ENCODE measurements at regions not wholly inside any gene's neighbourhood (a gene's known extent, or its start where the extent isn't known, plus 50 kb on each side); places are given as distances from the start of the nearest gene placed in this dataset.

- Histone ChIP-seq H3K36me3 (no peaks in the 10 kb centered on the region), H3K27me3 (no peaks in the 10 kb centered on the region), H3K4me1 (peaks cover 0 to 6% (median 0%) of the 10 kb centered on the region in 3 donors), H3K4me3 (no peak overlapping the region), H3K27ac (no peak overlapping the region), H3K9me3 (no peaks in the 10 kb centered on the region)
- 79 to 80% methylated on average over 3 to 4 of the region's 4 CpGs for WGBS, 2 donors
- TF ChIP-seq CTCF (IDR thresholded peaks at IDR 0.05) (no peak), POLR2A (IDR thresholded peaks at IDR 0.05) (no peak)
- intact Hi-C loops (cut with DNase I) = no loop called here
- DNase-seq = no peak
These were observed 548.2 kb downstream of the PDCD6IP start for GRCh38 chr3:34346656-34347055.

- Histone ChIP-seq H3K4me1 (peaks cover 0 to 9% (median 0%) of the 10 kb centered on the region in 3 donors), H3K36me3 (no peaks in the 10 kb centered on the region), H3K4me3 (no peak overlapping the region), H3K27ac (no peak overlapping the region), H3K9me3 (no peaks in the 10 kb centered on the region), H3K27me3 (no peaks in the 10 kb centered on the region)
- intact Hi-C loops (cut with DNase I) = no loop called here
- DNase-seq = no peak
- WGBS, 2 donors = 42 to 53% methylated on average over 5 of the region's 5 CpGs
- TF ChIP-seq CTCF (IDR thresholded peaks at IDR 0.05) (no peak), POLR2A (IDR thresholded peaks at IDR 0.05) (no peak)
These were observed 553.7 kb downstream of the PDCD6IP start for GRCh38 chr3:34351882-34352777.

- 84 to 88% methylated on average over 2 of the region's 2 CpGs for WGBS, 2 donors
- no peak overlapping the region for H3K4me3 ChIP-seq
- no peaks in the 10 kb centered on the region for H3K36me3 ChIP-seq
- intact Hi-C loops (cut with DNase I) = no loop called here
- H3K27ac ChIP-seq = no peak overlapping the region
- H3K4me1 ChIP-seq = peaks cover 0 to 16% (median 0%) of the 10 kb centered on the region in 3 donors
- no peak for DNase-seq
- no peak for TF ChIP-seq CTCF (IDR thresholded peaks at IDR 0.05)
- TF ChIP-seq POLR2A (IDR thresholded peaks at IDR 0.05) = no peak
- H3K9me3 ChIP-seq = no peaks in the 10 kb centered on the region
- H3K27me3 ChIP-seq = no peaks in the 10 kb centered on the region
These were observed 554.4 kb downstream of the PDCD6IP start for GRCh38 chr3:34352778-34353331.

- Histone ChIP-seq H3K9me3 (no peaks in the 10 kb centered on the region), H3K4me1 (peaks cover 0 to 24% (median 6%) of the 10 kb centered on the region in 3 donors), H3K27me3 (no peaks in the 10 kb centered on the region), H3K36me3 (no peaks in the 10 kb centered on the region), H3K27ac (no peak overlapping the region), H3K4me3 (no peak overlapping the region)
- DNase-seq = no peak
- no peak for TF ChIP-seq POLR2A (IDR thresholded peaks at IDR 0.05)
- no peak for TF ChIP-seq CTCF (IDR thresholded peaks at IDR 0.05)
- intact Hi-C loops (cut with DNase I) = no loop called here
- 26 to 52% methylated on average over 2 to 4 of the region's 4 CpGs for WGBS, 2 donors
These were observed 559.0 kb downstream of the PDCD6IP start for GRCh38 chr3:34357461-34357860.

- WGBS, 2 donors = 90 to 98% methylated on average over 2 of the region's 2 CpGs
- Histone ChIP-seq H3K4me1 (peaks cover 0 to 39% (median 13%) of the 10 kb centered on the region in 3 donors), H3K9me3 (no peaks in the 10 kb centered on the region), H3K36me3 (no peaks in the 10 kb centered on the region), H3K4me3 (no peak overlapping the region), H3K27ac (no peak overlapping the region), H3K27me3 (no peaks in the 10 kb centered on the region)
- no peak for TF ChIP-seq POLR2A (IDR thresholded peaks at IDR 0.05)
- intact Hi-C loops (cut with DNase I) = no loop called here
- no peak for DNase-seq
These were observed 560.6 kb downstream of the PDCD6IP start for GRCh38 chr3:34359064-34359463.

Data from esophagus squamous epithelium (tissue), 5 donors.